ENCODE measurements at regions not wholly inside any gene's neighbourhood (a gene's known extent, or its start where the extent isn't known, plus 50 kb on each side); places are given as distances from the start of the nearest gene placed in this dataset.

GRCh38 chr6:144856622-144857021, 571.5 kb downstream of the UTRN start:
- Histone ChIP-seq H3K27ac (no peak overlapping the region), H3K36me3 (replicated peaks) (no peaks in the 10 kb centered on the region), H3K27me3 (replicated peaks) (no peaks in the 10 kb centered on the region), H3K4me3 (ENCODE audit: low read depth, low read length) (no peak overlapping the region)
- DNase-seq, result no peak
- in situ Hi-C loops (cut with HindIII; ENCODE audit: low pct_ligation_motif_present, low sequenced_read_pairs), result no loop called here
- no peak for TF ChIP-seq CTCF (IDR thresholded peaks at IDR 0.05; ENCODE audit: low read depth, low read length, missing control alignments)

- H3K4me3 ChIP-seq (ENCODE audit: low read depth, low read length), result no peak overlapping the region
- H3K27ac ChIP-seq, result no peak overlapping the region
- in situ Hi-C loops (cut with HindIII; ENCODE audit: low pct_ligation_motif_present, low sequenced_read_pairs), result no loop called here
Observed at GRCh38 chr6:144857086-144857485, 572.0 kb downstream of the UTRN start.

GRCh38 chr6:144862769-144863168, 577.6 kb downstream of the UTRN start:
- H3K27ac ChIP-seq, result no peak overlapping the region
- no peaks in the 10 kb centered on the region for H3K36me3 ChIP-seq (replicated peaks)
- no peak for TF ChIP-seq CTCF (IDR thresholded peaks at IDR 0.05; ENCODE audit: low read depth, low read length, missing control alignments)
- H3K27me3 ChIP-seq (replicated peaks), result no peaks in the 10 kb centered on the region
- H3K4me3 ChIP-seq (ENCODE audit: low read depth, low read length), result no peak overlapping the region
- in situ Hi-C loops (cut with HindIII; ENCODE audit: low pct_ligation_motif_present, low sequenced_read_pairs), result no loop called here
- no peak for DNase-seq

More at GRCh38 chr6:144857086-144857485, 572.0 kb downstream of the UTRN start:
- TF ChIP-seq CTCF (IDR thresholded peaks at IDR 0.05; ENCODE audit: low read depth, low read length, missing control alignments), result no peak
- no peak for DNase-seq
- H3K27me3 ChIP-seq (replicated peaks), result no peaks in the 10 kb centered on the region
- H3K36me3 ChIP-seq (replicated peaks), result no peaks in the 10 kb centered on the region

- TF ChIP-seq CTCF (IDR thresholded peaks at IDR 0.05; ENCODE audit: low read depth, low read length, missing control alignments), result no peak
- Histone ChIP-seq H3K36me3 (replicated peaks) (no peaks in the 10 kb centered on the region), H3K27me3 (replicated peaks) (no peaks in the 10 kb centered on the region), H3K27ac (no peak overlapping the region), H3K4me3 (ENCODE audit: low read depth, low read length) (no peak overlapping the region)
- in situ Hi-C loops (cut with HindIII; ENCODE audit: low pct_ligation_motif_present, low sequenced_read_pairs), result no loop called here
- no peak for DNase-seq
Observed at GRCh38 chr6:144867761-144868160, 582.6 kb downstream of the UTRN start.

- TF ChIP-seq CTCF (IDR thresholded peaks at IDR 0.05; ENCODE audit: low read depth, low read length, missing control alignments), result no peak
- Histone ChIP-seq H3K27me3 (replicated peaks) (no peaks in the 10 kb centered on the region), H3K27ac (no peak overlapping the region), H3K36me3 (replicated peaks) (no peaks in the 10 kb centered on the region), H3K4me3 (ENCODE audit: low read depth, low read length) (no peak overlapping the region)
- in situ Hi-C loops (cut with HindIII; ENCODE audit: low pct_ligation_motif_present, low sequenced_read_pairs), result no loop called here
- DNase-seq, result no peak
Observed at GRCh38 chr6:144870782-144871181, 585.6 kb downstream of the UTRN start.

- Histone ChIP-seq H3K36me3 (replicated peaks) (no peaks in the 10 kb centered on the region), H3K27ac (no peak overlapping the region), H3K4me3 (ENCODE audit: low read depth, low read length) (no peak overlapping the region), H3K27me3 (replicated peaks) (no peaks in the 10 kb centered on the region)
- DNase-seq, result peak; percentile 14
- TF ChIP-seq CTCF (IDR thresholded peaks at IDR 0.05; ENCODE audit: low read depth, low read length, missing control alignments), result no peak
- in situ Hi-C loops (cut with HindIII; ENCODE audit: low pct_ligation_motif_present, low sequenced_read_pairs), result no loop called here
Observed at GRCh38 chr6:144873623-144874378, 588.7 kb downstream of the UTRN start.

Measured in brain microvascular endothelial cell (primary cell).